ENCODE measurements at regions not wholly inside any gene's neighbourhood (a gene's known extent, or its start where the extent isn't known, plus 50 kb on each side); places are given as distances from the start of the nearest gene placed in this dataset.

DNA sequence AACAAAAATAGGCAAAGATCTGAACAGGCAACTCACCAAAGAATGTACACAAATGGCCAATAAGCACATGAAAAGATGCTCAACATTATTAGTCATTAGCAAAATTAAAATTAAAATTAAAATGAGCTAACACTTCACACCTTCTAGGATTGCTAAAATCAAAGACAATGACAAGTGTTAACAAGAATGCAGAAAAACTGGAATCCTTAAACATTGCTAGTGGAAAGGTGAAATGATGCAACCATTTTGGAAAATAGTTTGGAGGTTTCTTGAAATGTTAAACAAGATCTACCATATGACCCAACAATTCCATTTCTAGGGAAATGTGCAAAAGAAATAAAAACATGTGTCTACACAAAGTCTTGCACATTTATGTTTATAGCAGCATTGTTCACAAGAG is 75.5 kb upstream of the DST start:
- TF ChIP-seq POLR2A (IDR thresholded peaks at IDR 0.05) (no peak), EP300 (IDR thresholded peaks at IDR 0.05) (no peak), POLR2AphosphoS5 (IDR thresholded peaks at IDR 0.05) (no peak)
- TF ChIP-seq, protein P1, sequence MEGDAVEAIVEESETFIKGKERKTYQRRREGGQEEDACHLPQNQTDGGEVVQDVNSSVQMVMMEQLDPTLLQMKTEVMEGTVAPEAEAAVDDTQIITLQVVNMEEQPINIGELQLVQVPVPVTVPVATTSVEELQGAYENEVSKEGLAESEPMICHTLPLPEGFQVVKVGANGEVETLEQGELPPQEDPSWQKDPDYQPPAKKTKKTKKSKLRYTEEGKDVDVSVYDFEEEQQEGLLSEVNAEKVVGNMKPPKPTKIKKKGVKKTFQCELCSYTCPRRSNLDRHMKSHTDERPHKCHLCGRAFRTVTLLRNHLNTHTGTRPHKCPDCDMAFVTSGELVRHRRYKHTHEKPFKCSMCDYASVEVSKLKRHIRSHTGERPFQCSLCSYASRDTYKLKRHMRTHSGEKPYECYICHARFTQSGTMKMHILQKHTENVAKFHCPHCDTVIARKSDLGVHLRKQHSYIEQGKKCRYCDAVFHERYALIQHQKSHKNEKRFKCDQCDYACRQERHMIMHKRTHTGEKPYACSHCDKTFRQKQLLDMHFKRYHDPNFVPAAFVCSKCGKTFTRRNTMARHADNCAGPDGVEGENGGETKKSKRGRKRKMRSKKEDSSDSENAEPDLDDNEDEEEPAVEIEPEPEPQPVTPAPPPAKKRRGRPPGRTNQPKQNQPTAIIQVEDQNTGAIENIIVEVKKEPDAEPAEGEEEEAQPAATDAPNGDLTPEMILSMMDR (IDR thresholded peaks at IDR 0.05): no peak
- no peak for ATAC-seq
- H3K4me3 ChIP-seq: no peak overlapping the region
- no peak overlapping the region for H3K27ac ChIP-seq
- H3K36me3 ChIP-seq: no peaks in the 10 kb centered on the region
- no peaks in the 10 kb centered on the region for H3K27me3 ChIP-seq
- peaks cover 19 to 36% (median 23%) of the 10 kb centered on the region in 3 donors for H3K4me1 ChIP-seq
- no peaks in the 10 kb centered on the region for H3K9me3 ChIP-seq

DNA sequence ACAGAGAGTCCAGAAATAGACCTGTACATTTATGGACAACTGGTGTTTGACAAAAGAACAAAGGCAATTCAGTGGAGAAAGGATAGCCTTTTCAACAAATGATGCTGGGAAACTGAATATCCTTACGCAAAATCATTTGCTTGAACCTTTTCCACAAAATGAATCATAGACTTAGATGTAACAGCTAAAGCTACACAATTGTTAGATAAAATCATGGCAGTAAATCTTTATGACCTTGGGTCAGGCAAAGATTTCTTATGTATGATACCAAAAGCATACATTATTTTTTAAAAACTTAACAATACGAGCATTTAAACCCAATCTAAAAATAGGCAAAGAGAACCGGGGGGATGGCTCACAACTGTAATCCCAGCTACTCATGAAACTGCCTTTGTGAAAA is 73.5 kb upstream of the DST start:
- TF ChIP-seq, protein P1 (IDR thresholded peaks at IDR 0.05): no peak
- no peak for TF ChIP-seq EP300 (IDR thresholded peaks at IDR 0.05)
- no peak for TF ChIP-seq POLR2A (IDR thresholded peaks at IDR 0.05)
- TF ChIP-seq POLR2AphosphoS5 (IDR thresholded peaks at IDR 0.05): no peak
- no peak overlapping the region for H3K4me3 ChIP-seq
- no peak overlapping the region for H3K27ac ChIP-seq
- ATAC-seq: no peak
- no peaks in the 10 kb centered on the region for H3K9me3 ChIP-seq
- peaks cover 24 to 41% (median 25%) of the 10 kb centered on the region in 3 donors for H3K4me1 ChIP-seq
- WGBS, 2 donors (ENCODE audit: low coverage in 1 of 2): 77 to 81% methylated on average over 3 of the region's 3 CpGs
- H3K36me3 ChIP-seq: no peaks in the 10 kb centered on the region
- no peaks in the 10 kb centered on the region for H3K27me3 ChIP-seq

DNA sequence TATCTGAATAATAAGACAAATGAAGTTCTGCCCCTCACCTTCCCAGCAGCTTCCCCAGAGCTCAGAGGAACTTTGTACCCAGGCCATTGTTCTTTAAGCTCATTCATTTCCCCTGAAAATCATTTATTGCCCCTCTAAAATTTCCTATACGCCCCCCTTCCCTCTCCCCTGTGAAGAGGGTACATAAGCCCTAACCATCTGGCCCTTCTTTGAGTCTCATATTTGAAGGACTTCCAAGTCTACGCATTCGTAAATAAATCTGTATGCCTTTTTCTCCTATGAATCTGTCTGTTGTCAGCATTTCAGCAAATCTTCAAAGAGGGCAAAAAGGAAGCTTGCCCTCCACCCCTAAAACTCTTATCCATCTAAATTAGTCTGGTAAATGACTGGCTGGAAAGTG is 73.1 kb upstream of the DST start:
- peak overlapping the region; percentile 34 to 59 (median 46) for H3K27ac ChIP-seq
- H3K4me1 ChIP-seq: peaks cover 24 to 41% (median 25%) of the 10 kb centered on the region in 3 donors
- TF ChIP-seq POLR2A (IDR thresholded peaks at IDR 0.05) (no peak), POLR2AphosphoS5 (IDR thresholded peaks at IDR 0.05) (no peak), EP300 (IDR thresholded peaks at IDR 0.05) (no peak)
- TF ChIP-seq, protein P1 (IDR thresholded peaks at IDR 0.05): no peak
- no peak overlapping the region for H3K4me3 ChIP-seq
- no peaks in the 10 kb centered on the region for H3K27me3 ChIP-seq
- no peaks in the 10 kb centered on the region for H3K36me3 ChIP-seq
- H3K9me3 ChIP-seq: no peaks in the 10 kb centered on the region
- 82 to 93% methylated on average over 3 of the region's 3 CpGs for WGBS, 2 donors (ENCODE audit: low coverage in 1 of 2)
- no peak for ATAC-seq

DNA sequence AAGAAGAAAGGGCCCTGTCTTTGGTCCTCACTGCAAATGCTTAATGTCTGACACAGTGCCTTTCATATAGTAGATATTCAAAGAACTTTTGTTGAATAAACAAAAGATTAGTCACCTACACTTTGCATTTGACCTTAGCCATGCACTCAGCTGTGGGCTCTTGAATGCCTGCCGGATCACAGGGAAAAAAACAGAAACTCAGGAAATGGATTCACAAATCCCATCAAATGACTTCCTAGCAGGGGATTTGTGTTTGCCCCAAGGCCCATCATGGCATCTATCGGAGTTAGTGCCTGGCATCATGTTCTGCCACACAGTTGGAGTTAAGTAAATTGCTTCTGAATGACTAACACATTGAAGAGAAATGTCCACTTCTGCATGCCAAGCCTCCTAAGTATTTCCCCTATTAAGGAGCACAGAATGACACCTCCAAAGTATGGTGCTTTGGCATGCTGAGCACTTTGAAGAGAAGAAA is 72.3 kb upstream of the DST start:
- H3K4me1 ChIP-seq: peaks cover 24 to 43% (median 25%) of the 10 kb centered on the region in 3 donors
- peak; percentile 51 for ATAC-seq
- no peaks in the 10 kb centered on the region for H3K27me3 ChIP-seq
- 30 to 37% methylated on average over 2 of the region's 2 CpGs for WGBS, 2 donors (ENCODE audit: low coverage in 1 of 2)
- H3K36me3 ChIP-seq: no peaks in the 10 kb centered on the region
- no peak for TF ChIP-seq POLR2A (IDR thresholded peaks at IDR 0.05)
- no peak for TF ChIP-seq EP300 (IDR thresholded peaks at IDR 0.05)
- peak; percentile 81 for TF ChIP-seq POLR2AphosphoS5 (IDR thresholded peaks at IDR 0.05)
- TF ChIP-seq, protein P1 (IDR thresholded peaks at IDR 0.05): no peak
- H3K27ac ChIP-seq: peak overlapping the region; percentile 34 to 59 (median 46)
- H3K4me3 ChIP-seq: no peak overlapping the region
- no peaks in the 10 kb centered on the region for H3K9me3 ChIP-seq

DNA sequence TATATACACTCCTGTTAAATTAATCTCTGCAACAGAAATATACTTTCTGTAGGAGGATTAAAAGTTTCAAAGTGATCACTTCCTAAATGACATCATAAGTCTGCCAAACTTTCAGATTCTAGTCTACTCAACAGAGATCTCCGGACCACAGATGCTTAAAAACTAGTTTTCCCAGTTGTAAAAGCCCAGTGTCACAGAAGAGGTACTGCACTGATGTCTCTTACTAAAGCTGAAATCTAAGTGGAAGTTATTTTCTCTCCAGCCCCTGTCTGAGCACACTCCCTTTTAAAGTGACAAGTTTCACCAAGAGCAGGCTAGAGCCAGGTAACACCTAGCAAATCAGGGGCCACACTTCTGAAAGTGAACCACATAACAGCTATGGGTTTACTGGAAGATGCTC is 71.6 kb upstream of the DST start:
- no peaks in the 10 kb centered on the region for H3K27me3 ChIP-seq
- no peaks in the 10 kb centered on the region for H3K36me3 ChIP-seq
- ATAC-seq: no peak
- TF ChIP-seq, protein P1 (IDR thresholded peaks at IDR 0.05): peak in 2 of 4 experiments; percentile 10 to 20
- TF ChIP-seq POLR2AphosphoS5 (IDR thresholded peaks at IDR 0.05): no peak
- TF ChIP-seq EP300 (IDR thresholded peaks at IDR 0.05): no peak
- no peak for TF ChIP-seq POLR2A (IDR thresholded peaks at IDR 0.05)
- no peaks in the 10 kb centered on the region for H3K9me3 ChIP-seq
- peak overlapping the region; percentile 11 to 55 (median 36) for H3K27ac ChIP-seq
- H3K4me3 ChIP-seq: no peak overlapping the region
- 50 to 67% methylated on average over 1 of the region's 1 CpG for WGBS, 2 donors (ENCODE audit: low coverage in 1 of 2)
- peaks cover 24 to 46% (median 25%) of the 10 kb centered on the region in 3 donors for H3K4me1 ChIP-seq
